Thyroid gland (tissue), 4 donors: ENCODE measurements at regions not wholly inside any gene's neighbourhood (a gene's known extent, or its start where the extent isn't known, plus 50 kb on each side); places are given as distances from the start of the nearest gene placed in this dataset.

Source experiments
- DNase-seq, 2 donors: peaks; one replicate each; pipeline ENCODE4 v3.0.0-alpha.2; 2019
- H3K27ac ChIP-seq, 3 donors: fragments of 200-600 bp; sonication (generic); 1 replicate in 2 of 3; 2 replicates in 1 of 3; pipeline ENCODE4 v1.5.1; 2016 to 2019; ENCODE audit warnings: mild to moderate bottlenecking in 1 of 3, moderate library complexity in 1 of 3
- H3K27me3 ChIP-seq: fragments of 200-600 bp; sonication (generic); one replicate; pipeline ENCODE4 v1.5.1; 2019
- H3K36me3 ChIP-seq, 2 donors: fragments of 200-600 bp; sonication (generic); one replicate each; pipeline ENCODE4 v1.5.1; 2016 to 2019
- H3K4me1 ChIP-seq, 2 donors: fragments of 200-600 bp; sonication (generic); one replicate each; pipeline ENCODE4 v1.5.1; 2017 to 2019
- H3K4me3 ChIP-seq, 3 donors: fragments of 200-600 bp; sonication (generic); replicated peaks in 1 of 3; 1 replicate in 2 of 3; 2 replicates in 1 of 3; pipeline ENCODE4 v1.5.1; 2016; ENCODE audit warnings: mild to moderate bottlenecking in 1 of 3
- H3K9me3 ChIP-seq: fragments of 200-600 bp; sonication (generic); one replicate; pipeline ENCODE4 v1.5.1; 2017
- CTCF ChIP-seq, 6 experiments: fragments of 200-600 bp in 3 of 6; fragments of 450-650 bp in 3 of 6; sonication (generic) in 3 of 6; IDR thresholded peaks; one replicate each; pipeline ENCODE4 v1.5.1; 2016 to 2019; ENCODE audit warnings: antibody characterized with exemption in 6 of 6, mild to moderate bottlenecking in 2 of 6, inconsistent platforms in 1 of 6, moderate library complexity in 1 of 6
- POLR2A ChIP-seq, 2 donors: fragments of 450-650 bp; IDR thresholded peaks; one replicate each; pipeline ENCODE4 v1.6.1; 2017; ENCODE audit warnings: antibody characterized with exemption in 2 of 2, mild to moderate bottlenecking in 2 of 2, moderate library complexity in 1 of 2
- WGBS, 2 donors: methylation state at CpG; one replicate each; pipeline ENCODE4 v1.1.5; 2017; 5-methylcytosine and 5-hydroxymethylcytosine counted together
- intact Hi-C: fragments of 100-400 bp; cut with DNase I; formaldehyde crosslinking; loops from one replicate; pipeline ENCODE4 v1.15.1; 2023

- Histone ChIP-seq H3K9me3 (no peaks in the 10 kb centered on the region), H3K4me3 (no peak overlapping the region), H3K27me3 (no peaks in the 10 kb centered on the region), H3K36me3 (no peaks in the 10 kb centered on the region), H3K4me1 (no peaks in the 10 kb centered on the region), H3K27ac (no peak overlapping the region)
- DNase-seq, result no peak
- intact Hi-C loops, result no loop called here
- TF ChIP-seq CTCF (IDR thresholded peaks at IDR 0.05) (no peak), POLR2A (IDR thresholded peaks at IDR 0.05) (no peak)
These were observed 438.2 kb upstream of the PCDH7 start for GRCh38 chr4:30281986-30282385.

GRCh38 chr4:30283336-30283735, 436.8 kb upstream of the PCDH7 start:
- TF ChIP-seq CTCF (IDR thresholded peaks at IDR 0.05) (no peak), POLR2A (IDR thresholded peaks at IDR 0.05) (no peak)

GRCh38 chr4:30294295-30294694, 425.9 kb upstream of the PCDH7 start:
- H3K27ac ChIP-seq, result no peak overlapping the region
- no peak overlapping the region for H3K4me3 ChIP-seq
- intact Hi-C loops, result no loop called here
- H3K9me3 ChIP-seq, result no peaks in the 10 kb centered on the region
- whole genome bisulfite sequencing, 2 donors, result 43 to 75% methylated on average over 3 of the region's 3 CpGs
- TF ChIP-seq POLR2A (IDR thresholded peaks at IDR 0.05), result no peak
- TF ChIP-seq CTCF (IDR thresholded peaks at IDR 0.05), result no peak
- no peaks in the 10 kb centered on the region for H3K36me3 ChIP-seq
- H3K4me1 ChIP-seq, result no peaks in the 10 kb centered on the region
- H3K27me3 ChIP-seq, result no peaks in the 10 kb centered on the region
- DNase-seq, result no peak

More at GRCh38 chr4:30283336-30283735, 436.8 kb upstream of the PCDH7 start:
- H3K4me3 ChIP-seq, result no peak overlapping the region
- DNase-seq, result no peak
- H3K4me1 ChIP-seq, result no peaks in the 10 kb centered on the region
- no peak overlapping the region for H3K27ac ChIP-seq
- no peaks in the 10 kb centered on the region for H3K36me3 ChIP-seq
- 87 to 90% methylated on average over 3 of the region's 3 CpGs for WGBS, 2 donors
- H3K9me3 ChIP-seq, result no peaks in the 10 kb centered on the region
- H3K27me3 ChIP-seq, result no peaks in the 10 kb centered on the region
- intact Hi-C loops, result no loop called here

DNA sequence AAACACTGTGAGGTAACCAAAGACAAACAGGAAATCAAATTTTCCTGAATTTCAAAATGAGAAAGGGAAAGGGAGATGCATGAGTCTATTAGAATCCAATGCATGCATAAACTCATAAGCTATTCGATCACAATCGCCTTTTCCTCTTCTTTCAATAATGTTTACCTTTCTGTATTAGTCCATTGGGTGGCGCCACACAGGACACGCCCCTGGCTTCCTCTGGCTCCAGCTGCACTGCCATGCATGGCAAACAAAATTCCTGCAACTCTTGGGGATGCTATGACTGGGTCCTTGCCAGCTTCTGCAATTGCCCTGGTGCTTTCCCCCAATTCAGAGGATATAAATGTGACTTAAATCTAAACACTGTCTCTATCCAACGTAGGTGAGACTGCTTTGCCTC, 424.5 kb upstream of the PCDH7 start:
- Histone ChIP-seq H3K27me3 (no peaks in the 10 kb centered on the region), H3K27ac (no peak overlapping the region), H3K9me3 (no peaks in the 10 kb centered on the region), H3K4me1 (no peaks in the 10 kb centered on the region), H3K4me3 (no peak overlapping the region), H3K36me3 (no peaks in the 10 kb centered on the region)
- TF ChIP-seq CTCF (IDR thresholded peaks at IDR 0.05) (no peak), POLR2A (IDR thresholded peaks at IDR 0.05) (no peak)
- 72 to 75% methylated on average over 5 of the region's 5 CpGs for WGBS, 2 donors
- DNase-seq, result no peak
- intact Hi-C loops, result no loop called here

DNA sequence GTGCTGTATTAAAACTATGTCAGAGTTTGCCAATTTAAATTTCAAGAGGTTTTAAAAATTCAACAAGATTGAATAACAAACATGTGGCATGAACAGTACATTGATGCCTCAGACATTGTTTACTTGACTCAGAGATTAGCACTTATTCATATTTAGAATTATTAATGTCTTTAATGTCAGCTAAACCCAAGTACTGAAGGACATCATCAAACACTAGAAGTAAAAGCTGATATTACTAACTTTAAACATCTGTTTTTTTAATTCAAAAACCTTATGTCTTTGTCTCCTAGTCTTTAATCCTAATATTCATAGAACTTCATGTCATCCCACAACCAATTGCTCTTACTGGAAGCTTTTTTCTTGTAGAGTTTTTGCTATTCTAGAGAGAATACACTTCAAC, 406.2 kb upstream of the PCDH7 start:
- H3K36me3 ChIP-seq, result no peaks in the 10 kb centered on the region
- no peak overlapping the region for H3K4me3 ChIP-seq
- DNase-seq, result no peak
- TF ChIP-seq POLR2A (IDR thresholded peaks at IDR 0.05), result no peak
- H3K9me3 ChIP-seq, result no peaks in the 10 kb centered on the region
- intact Hi-C loops, result no loop called here
- no peak overlapping the region for H3K27ac ChIP-seq
- H3K27me3 ChIP-seq, result no peaks in the 10 kb centered on the region
- H3K4me1 ChIP-seq, result no peaks in the 10 kb centered on the region
